AG04449 (cell line): ENCODE measurements at regions not wholly inside any gene's neighbourhood (a gene's known extent, or its start where the extent isn't known, plus 50 kb on each side); places are given as distances from the start of the nearest gene placed in this dataset.

Experiments
- CTCF ChIA-PET: fragments of 350-600 bp; formaldehyde crosslinking; extraction: SDS; loops from one replicate; lab custom pipeline; 2021; ENCODE audit warnings: antibody characterized with exemption; lab: Yijun Ruan, JAX
- POLR2A ChIA-PET: fragments of 400-600, 350-600 bp; formaldehyde crosslinking; extraction: SDS; loops from one replicate; lab custom pipeline; 2020; ENCODE audit warnings: antibody characterized with exemption, inconsistent platforms; lab: Yijun Ruan, JAX
- DNase-seq: peaks from one replicate; pipeline ENCODE4 v3.0.0-alpha.2; 2010; ENCODE audit warnings: low read depth, low spot score
- H3K4me3 ChIP-seq: 2 replicates; pipeline ENCODE4 v1.5.1; 2011; ENCODE audit warnings: low read depth, mild to moderate bottlenecking, control low read depth, low read length
- CTCF ChIP-seq: IDR thresholded peaks from one replicate; pipeline ENCODE4 v1.5.1; 2011; ENCODE audit warnings: mild to moderate bottlenecking, moderate library complexity, low read length, control low read depth, inconsistent platforms; ENCODE audit not compliant: insufficient read depth; ENCODE audit errors: missing control alignments

GRCh38 chr1:73770109-73770905 is 427.7 kb downstream of the LRRIQ3 start:
- H3K4me3 ChIP-seq: no peak overlapping the region
- TF ChIP-seq CTCF: no peak
- no peak for DNase-seq
- ChIA-PET CTCF (no interaction called here), POLR2A (no interaction called here)

- DNase-seq: no peak
- ChIA-PET CTCF (no interaction called here), POLR2A (no interaction called here)
- no peak overlapping the region for H3K4me3 ChIP-seq
- TF ChIP-seq CTCF: no peak
Measured at GRCh38 chr1:73766786-73767348, 431.1 kb downstream of the LRRIQ3 start.

- POLR2A ChIA-PET: no interaction called here
- no peak overlapping the region for H3K4me3 ChIP-seq
- TF ChIP-seq CTCF: no peak
- CTCF ChIA-PET: no interaction called here
- DNase-seq: no peak
Measured at GRCh38 chr1:73765551-73766233, 432.3 kb downstream of the LRRIQ3 start.

- DNase-seq: no peak
- no peak overlapping the region for H3K4me3 ChIP-seq
- CTCF ChIA-PET: no interaction called here
- no peak for TF ChIP-seq CTCF
- POLR2A ChIA-PET: no interaction called here
Measured at GRCh38 chr1:73761559-73761958, 436.4 kb downstream of the LRRIQ3 start.

GRCh38 chr1:73759011-73759410 is 439.0 kb downstream of the LRRIQ3 start:
- POLR2A ChIA-PET: no interaction called here
- CTCF ChIA-PET: no interaction called here
- no peak for TF ChIP-seq CTCF
- DNase-seq: no peak
- H3K4me3 ChIP-seq: no peak overlapping the region

GRCh38 chr1:73756817-73757216 is 441.2 kb downstream of the LRRIQ3 start:
- ChIA-PET POLR2A (no interaction called here), CTCF (no interaction called here)
- DNase-seq: no peak
- TF ChIP-seq CTCF: no peak
- no peak overlapping the region for H3K4me3 ChIP-seq
